HepG2 (cell line): ENCODE measurements at regions not wholly inside any gene's neighbourhood (a gene's known extent, or its start where the extent isn't known, plus 50 kb on each side); places are given as distances from the start of the nearest gene placed in this dataset.
"Not testable (repeated sequence)": the region's sequence is repeated elsewhere in the genome, so short reads cannot be mapped to it uniquely, and the experiment has no call there.

ENCODE experiments used
- ATAC-seq: fragments of 200-7000 bp; cut with Tn5 transposase; 3 replicates; pipeline ENCODE4 v1.9.1; 2020; ENCODE audit warnings: mild to moderate bottlenecking, moderate library complexity
- BruUV-seq: library from RNA; stranded (reverse); fragments of 400-500 nt; replicated peaks from 2 replicates; lab custom pipeline; 2021; lab: Mats Ljungman, UMichigan
- CTCF ChIA-PET: fragments of 300-600 bp; formaldehyde crosslinking; extraction: SDS; loops from one replicate; lab custom pipeline; 2021; ENCODE audit warnings: low total read pairs, inconsistent platforms, low intra/inter-chr PET ratio; lab: Yijun Ruan, JAX
- POLR2A ChIA-PET: fragments of 350-600 bp; sonication (Branson Sonifier 250); formaldehyde crosslinking; loops from one replicate; lab custom pipeline; 2020; ENCODE audit warnings: antibody characterized with exemption, inconsistent platforms; lab: Yijun Ruan, JAX
- DNase-seq: peaks from one replicate; pipeline ENCODE4 v3.0.0-alpha.2; 2015; ENCODE audit warnings: low spot score
- FAIRE-seq: peaks from 3 replicates; lab custom pipeline; 2011; peaks lifted over from hg19 to GRCh38; lab: Jason Lieb, UNC
- H2AFZ ChIP-seq: one replicate; pipeline ENCODE4 v1.6.1; 2011; ENCODE audit warnings: low read length, inconsistent platforms
- H3K27ac ChIP-seq: fragments of 300-600 bp; 3 replicates; pipeline ENCODE4 v1.8.0; 2011; ENCODE audit warnings: mixed run types, mild to moderate bottlenecking, mixed read lengths, low read length, inconsistent platforms; ENCODE audit not compliant: insufficient read depth; ENCODE audit errors: extremely low read length
- H3K27me3 ChIP-seq, 2 experiments: fragments of 200-600 bp in 1 of 2; 2 replicates in 1 of 2; 3 replicates in 1 of 2; pipeline versions ENCODE4 v1.6.0 to v1.8.0; 2011; ENCODE audit warnings: low read length in 2 of 2, mild to moderate bottlenecking in 2 of 2, moderate library complexity in 2 of 2, inconsistent platforms in 1 of 2; ENCODE audit not compliant: insufficient read depth in 2 of 2, control insufficient read depth in 1 of 2
- H3K36me3 ChIP-seq, 2 experiments: fragments of 200-600 bp in 1 of 2; replicated peaks in 1 of 2; 2 replicates in 1 of 2; 3 replicates in 1 of 2; pipeline versions ENCODE4 v1.5.1 to v1.8.0; 2011; ENCODE audit warnings: low read length in 2 of 2, inconsistent platforms in 1 of 2; ENCODE audit not compliant: insufficient read depth in 2 of 2, control insufficient read depth in 1 of 2
- H3K4me1 ChIP-seq: 2 replicates; pipeline ENCODE4 v1.5.1; 2012; ENCODE audit warnings: low read length, inconsistent platforms; ENCODE audit not compliant: insufficient read depth
- H3K4me2 ChIP-seq: 2 replicates; pipeline ENCODE4 v1.6.0; 2011; ENCODE audit warnings: low read depth, low read length, inconsistent platforms
- H3K4me3 ChIP-seq, 3 experiments: fragments of 200-600 bp in 1 of 3; sonication (generic), shearing (Covaris generic) in 1 of 3; replicated peaks in 1 of 3; 2 replicates each; pipeline ENCODE4 v1.5.1; 2011 to 2016; ENCODE audit warnings: low read length in 3 of 3, inconsistent platforms in 2 of 3, low read depth in 2 of 3, mild to moderate bottlenecking in 2 of 3, control low read depth in 1 of 3, mixed read lengths in 1 of 3; ENCODE audit not compliant: insufficient read depth in 1 of 3
- H3K79me2 ChIP-seq: one replicate; pipeline ENCODE4 v1.6.1; 2011; ENCODE audit warnings: low read length, inconsistent platforms; ENCODE audit not compliant: insufficient read depth
- H3K9ac ChIP-seq: 2 replicates; pipeline ENCODE4 v1.6.0; 2011; ENCODE audit warnings: mild to moderate bottlenecking, low read depth, low read length, inconsistent platforms; ENCODE audit not compliant: insufficient read depth
- H3K9me3 ChIP-seq: 2 replicates; pipeline ENCODE4 v1.5.1; 2012; ENCODE audit warnings: mild to moderate bottlenecking, low read length
- H4K20me1 ChIP-seq: 2 replicates; pipeline ENCODE4 v1.6.0; 2011; ENCODE audit warnings: inconsistent platforms, mild to moderate bottlenecking, low read length, moderate library complexity; ENCODE audit not compliant: insufficient read depth
- MAFF ChIP-seq: IDR thresholded peaks from 2 replicates; pipeline ENCODE4 v1.6.1; 2011; ENCODE audit warnings: low read depth, low read length, improper control_type of control experiment
- MAFK ChIP-seq, 2 experiments: IDR thresholded peaks in 1 of 2; conservative IDR thresholded peaks in 1 of 2; 2 replicates each; pipeline ENCODE4 v1.6.1; 2011; ENCODE audit warnings: improper control_type of control experiment in 2 of 2, low read length in 2 of 2
- ZBTB10 ChIP-seq: sonication (generic); formaldehyde crosslinking; IDR thresholded peaks from 2 replicates; pipeline ENCODE4 v1.4.0; 2020; ENCODE audit warnings: missing genetic modification reagents, borderline replicate concordance
- WGBS: methylation state at CpG from one replicate; pipeline ENCODE4 v1.1.6; 2017; ENCODE audit warnings: low lambda C conversion rate; 5-methylcytosine and 5-hydroxymethylcytosine counted together
- in situ Hi-C: cut with HindIII; loops from 2 replicates; pipeline ENCODE4 v1.10.0; 2017; ENCODE audit warnings: low pct_unique_long_range_greater_than_20kb; ENCODE audit not compliant: extremely low pct_ligation_motif_present
- intact Hi-C: fragments of 100-400 bp; cut with micrococcal nuclease; formaldehyde crosslinking; loops from one replicate; pipeline ENCODE4 v1.10.0; 2022; ENCODE audit not compliant: unreplicated experiment

- Histone ChIP-seq H3K27ac (no peak overlapping the region), H3K4me1 (no peaks in the 10 kb centered on the region), H3K9me3 (peaks cover 90% of the 10 kb centered on the region), H4K20me1 (no peaks in the 10 kb centered on the region), H3K4me3 (no peak overlapping the region), H3K27me3 (no peaks in the 10 kb centered on the region), H3K79me2 (no peaks in the 10 kb centered on the region), H3K4me2 (no peak overlapping the region), H2AFZ (no peak overlapping the region), H3K9ac (no peak overlapping the region), H3K36me3 (no peaks in the 10 kb centered on the region)
- no peak for DNase-seq
- ChIA-PET CTCF (no interaction called here), POLR2A (no interaction called here)
- FAIRE-seq = no peak
- no peak for ATAC-seq
- intact Hi-C loops = no loop called here
- BruUV-seq = no TSS peak
- in situ Hi-C loops = no loop called here
- TF ChIP-seq ZBTB10 (CRISPR knock-in tag) (no peak), MAFF (peak; percentile 78), MAFK (conservative IDR thresholded peaks at IDR 0.05 in 1 of 2, IDR thresholded peaks at IDR 0.05 in 1 of 2; ENCODE audit: low read length in 2 of 2) (peak; percentile 66 to 88)
Measured at GRCh38 chr16:62794724-62795123, 758.5 kb upstream of the CDH8 start.

- intact Hi-C loops, POLR2A ChIA-PET, in situ Hi-C loops, H3K36me3 ChIP-seq, BruUV-seq, CTCF ChIA-PET, ATAC-seq, H2AFZ ChIP-seq, H3K4me3 ChIP-seq, H3K4me1 ChIP-seq, FAIRE-seq, H3K9ac ChIP-seq, H4K20me1 ChIP-seq, H3K27me3 ChIP-seq, H3K79me2 ChIP-seq, DNase-seq, H3K4me2 ChIP-seq, H3K27ac ChIP-seq: not testable (repeated sequence)
- 3% methylated on average over 3 of the region's 3 CpGs for WGBS
- peaks cover 83% of the 10 kb centered on the region for H3K9me3 ChIP-seq
Measured at GRCh38 chr16:62780081-62780480, 743.8 kb upstream of the CDH8 start.
